ENCODE measurements at regions not wholly inside any gene's neighbourhood (a gene's known extent, or its start where the extent isn't known, plus 50 kb on each side); places are given as distances from the start of the nearest gene placed in this dataset.

- FAIRE-seq (no peak), DNase-seq (ENCODE audit: low read depth in 1 of 2, low spot score in 1 of 2) (no peak), ATAC-seq (no peak)
- Histone ChIP-seq H3K4me2 (no peak overlapping the region), H3K27ac (no peak overlapping the region), H3K4me1 (no peaks in the 10 kb centered on the region), H3K4me3 (no peak overlapping the region), H3K9me3 (no peaks in the 10 kb centered on the region)
- TF ChIP-seq HOXA7 (CRISPR knock-in tag; IDR thresholded peaks at IDR 0.05) (no peak), KDM1A (IDR thresholded peaks at IDR 0.05; ENCODE audit: low read depth) (no peak), CTCF (IDR thresholded peaks at IDR 0.05) (no peak), PHF8 (IDR thresholded peaks at IDR 0.05; ENCODE audit: borderline replicate concordance, low read depth) (no peak), RARB (CRISPR knock-in tag; IDR thresholded peaks at IDR 0.05) (no peak), ZFP36 (IDR thresholded peaks at IDR 0.05; ENCODE audit: borderline replicate concordance, partially characterized antibody) (no peak), ZC3H11A (IDR thresholded peaks at IDR 0.05) (no peak), RAD21 (conservative IDR thresholded peaks at IDR 0.05 in 1 of 2, IDR thresholded peaks at IDR 0.05 in 1 of 2) (no peak), CHD2 (IDR thresholded peaks at IDR 0.05; ENCODE audit: low read length, partially characterized antibody) (no peak), SMC3 (IDR thresholded peaks at IDR 0.05) (no peak)
- TF ChIP-seq, protein P1, sequence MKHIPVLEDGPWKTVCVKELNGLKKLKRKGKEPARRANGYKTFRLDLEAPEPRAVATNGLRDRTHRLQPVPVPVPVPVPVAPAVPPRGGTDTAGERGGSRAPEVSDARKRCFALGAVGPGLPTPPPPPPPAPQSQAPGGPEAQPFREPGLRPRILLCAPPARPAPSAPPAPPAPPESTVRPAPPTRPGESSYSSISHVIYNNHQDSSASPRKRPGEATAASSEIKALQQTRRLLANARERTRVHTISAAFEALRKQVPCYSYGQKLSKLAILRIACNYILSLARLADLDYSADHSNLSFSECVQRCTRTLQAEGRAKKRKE (CRISPR knock-in tag; IDR thresholded peaks at IDR 0.05; ENCODE audit: low read depth), result no peak
- TF ChIP-seq, protein P2, sequence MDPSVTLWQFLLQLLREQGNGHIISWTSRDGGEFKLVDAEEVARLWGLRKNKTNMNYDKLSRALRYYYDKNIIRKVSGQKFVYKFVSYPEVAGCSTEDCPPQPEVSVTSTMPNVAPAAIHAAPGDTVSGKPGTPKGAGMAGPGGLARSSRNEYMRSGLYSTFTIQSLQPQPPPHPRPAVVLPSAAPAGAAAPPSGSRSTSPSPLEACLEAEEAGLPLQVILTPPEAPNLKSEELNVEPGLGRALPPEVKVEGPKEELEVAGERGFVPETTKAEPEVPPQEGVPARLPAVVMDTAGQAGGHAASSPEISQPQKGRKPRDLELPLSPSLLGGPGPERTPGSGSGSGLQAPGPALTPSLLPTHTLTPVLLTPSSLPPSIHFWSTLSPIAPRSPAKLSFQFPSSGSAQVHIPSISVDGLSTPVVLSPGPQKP (IDR thresholded peaks at IDR 0.05; ENCODE audit: low read depth, low read length), result no peak
- ChIA-PET POLR2A (no interaction called here), CTCF (no interaction called here)
- 0% methylated on average over 2 of the region's 2 CpGs for WGBS (ENCODE audit: missing lambda C conversion rate)
Observed at GRCh38 chrY:14139521-14139920, 83.5 kb downstream of the VCY1B start.

GRCh38 chrY:14145614-14146013 is 89.6 kb downstream of the VCY1B start:
- Histone ChIP-seq H3K4me3 (no peak overlapping the region), H3K4me2 (no peak overlapping the region), H3K27ac (no peak overlapping the region), H3K4me1 (no peaks in the 10 kb centered on the region), H3K9me3 (no peaks in the 10 kb centered on the region)
- POLR2A ChIA-PET, result no interaction called here
- CTCF ChIA-PET, result no interaction called here
- TF ChIP-seq CHD2 (IDR thresholded peaks at IDR 0.05; ENCODE audit: low read length, partially characterized antibody), result no peak
- no peak for TF ChIP-seq RFX5 (IDR thresholded peaks at IDR 0.05)
- no peak for TF ChIP-seq MAZ (IDR thresholded peaks at IDR 0.05; ENCODE audit: borderline replicate concordance, low read depth, low read length)
- TF ChIP-seq USF2 (IDR thresholded peaks at IDR 0.05), result no peak
- TF ChIP-seq MAFK (IDR thresholded peaks at IDR 0.05; ENCODE audit: partially characterized antibody), result no peak
- no peak for TF ChIP-seq EHF (CRISPR knock-in tag; IDR thresholded peaks at IDR 0.05)
- TF ChIP-seq FOXS1 (CRISPR knock-in tag; IDR thresholded peaks at IDR 0.05), result no peak
- FAIRE-seq (no peak), DNase-seq (ENCODE audit: low read depth in 1 of 2, low spot score in 1 of 2) (no peak), ATAC-seq (no peak)

DNA sequence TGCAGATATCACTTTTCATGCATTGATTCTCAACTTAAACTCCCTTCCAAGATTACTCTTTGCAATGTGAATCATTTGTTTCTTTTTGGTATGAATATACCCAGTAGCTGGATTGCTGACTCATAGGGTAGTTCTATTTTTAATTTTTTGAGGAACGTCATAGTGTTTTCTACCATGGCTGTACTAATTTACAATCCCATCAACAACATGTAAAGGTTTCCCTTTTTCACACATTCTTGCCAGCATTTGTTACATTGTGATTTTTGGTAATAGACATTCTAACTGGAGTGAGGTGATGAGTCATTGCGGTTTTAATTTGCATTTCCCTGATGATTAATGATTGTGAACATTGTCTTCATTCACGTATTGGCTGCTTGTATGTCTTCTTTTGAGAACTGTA is 126.7 kb downstream of the VCY1B start:
- ChIA-PET CTCF (no interaction called here), POLR2A (no interaction called here)
- H3K4me1 ChIP-seq, result no peaks in the 10 kb centered on the region
- ATAC-seq (no peak), FAIRE-seq (no peak), DNase-seq (ENCODE audit: low read depth in 1 of 2, low spot score in 1 of 2) (no peak)
- H3K9me3 ChIP-seq, result no peaks in the 10 kb centered on the region
- WGBS (ENCODE audit: missing lambda C conversion rate), result 10% methylated on average over 3 of the region's 3 CpGs
- no peak overlapping the region for H3K4me3 ChIP-seq
- no peak overlapping the region for H3K27ac ChIP-seq
- no peak overlapping the region for H3K4me2 ChIP-seq
- no peak for TF ChIP-seq E2F6 (IDR thresholded peaks at IDR 0.05; ENCODE audit: borderline replicate concordance, low read depth)
- no peak for TF ChIP-seq KDM1A (IDR thresholded peaks at IDR 0.05; ENCODE audit: low read depth)
- TF ChIP-seq FOSB (CRISPR knock-in tag; IDR thresholded peaks at IDR 0.05), result no peak
- TF ChIP-seq RARB (CRISPR knock-in tag; IDR thresholded peaks at IDR 0.05), result no peak
- TF ChIP-seq RCOR1 (IDR thresholded peaks at IDR 0.05; ENCODE audit: low read depth, low read length), result no peak
- TF ChIP-seq TFCP2L1 (CRISPR knock-in tag; IDR thresholded peaks at IDR 0.05), result no peak
- TF ChIP-seq CBX8 (IDR thresholded peaks at IDR 0.05), result no peak
- TF ChIP-seq NFE2L2 (conservative IDR thresholded peaks at IDR 0.05; ENCODE audit: low read length), result no peak
- TF ChIP-seq, protein P3, sequence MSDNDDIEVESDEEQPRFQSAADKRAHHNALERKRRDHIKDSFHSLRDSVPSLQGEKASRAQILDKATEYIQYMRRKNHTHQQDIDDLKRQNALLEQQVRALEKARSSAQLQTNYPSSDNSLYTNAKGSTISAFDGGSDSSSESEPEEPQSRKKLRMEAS (IDR thresholded peaks at IDR 0.05), result no peak
- TF ChIP-seq RAD21 (conservative IDR thresholded peaks at IDR 0.05 in 1 of 2, IDR thresholded peaks at IDR 0.05 in 1 of 2), result no peak
- TF ChIP-seq ZNF302 (CRISPR knock-in tag; IDR thresholded peaks at IDR 0.05), result no peak
- no peak for TF ChIP-seq CTCF (IDR thresholded peaks at IDR 0.05)
- TF ChIP-seq SREBF2 (IDR thresholded peaks at IDR 0.05), result no peak
- no peak for TF ChIP-seq HDAC2 (IDR thresholded peaks at IDR 0.05)
- TF ChIP-seq, protein P4, sequence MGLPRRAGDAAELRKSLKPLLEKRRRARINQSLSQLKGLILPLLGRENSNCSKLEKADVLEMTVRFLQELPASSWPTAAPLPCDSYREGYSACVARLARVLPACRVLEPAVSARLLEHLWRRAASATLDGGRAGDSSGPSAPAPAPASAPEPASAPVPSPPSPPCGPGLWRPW (IDR thresholded peaks at IDR 0.05), result no peak
